A549 (cell line): ENCODE measurements at regions not wholly inside any gene's neighbourhood (a gene's known extent, or its start where the extent isn't known, plus 50 kb on each side); places are given as distances from the start of the nearest gene placed in this dataset.

Experiments used
- ATAC-seq, 2 experiments: fragments of 200-7000 bp in 1 of 2; fragments of >200 bp in 1 of 2; cut with Nextera tagmentation in 1 of 2; cut with Tn5 transposase in 1 of 2; 3 replicates each; pipeline versions ENCODE4 v1.8.0 to v1.9.1; 2018 to 2020; ENCODE audit warnings: mild to moderate bottlenecking in 1 of 2, moderate library complexity in 1 of 2
- CTCF ChIA-PET: fragments of 300-600 bp; sonication (Branson Sonifier 250); formaldehyde crosslinking; extraction: SDS; loops from one replicate; lab custom pipeline; 2021; ENCODE audit warnings: antibody characterized with exemption, inconsistent platforms; lab: Yijun Ruan, JAX
- POLR2A ChIA-PET: fragments of 350-600 bp; formaldehyde crosslinking; extraction: SDS; loops from one replicate; lab custom pipeline; 2021; ENCODE audit warnings: antibody characterized with exemption, inconsistent platforms; lab: Yijun Ruan, JAX
- DNase-seq, 2 experiments: peaks; one replicate each; pipeline versions ENCODE4 v3.0.0 to v3.0.0-alpha.2; 2011 to 2016; ENCODE audit warnings: low read depth in 1 of 2, low spot score in 1 of 2
- FAIRE-seq: peaks from 2 replicates; lab custom pipeline; 2011; peaks lifted over from hg19 to GRCh38; lab: Jason Lieb, UNC
- H3K27ac ChIP-seq, 2 experiments: fragments of >200 bp; sonication (Bioruptor Twin); formaldehyde crosslinking; 3 replicates each; pipeline ENCODE4 v1.5.1; 2016 to 2017
- H3K4me1 ChIP-seq: fragments of >200 bp; sonication (Bioruptor Twin); formaldehyde crosslinking; 3 replicates; pipeline ENCODE4 v1.6.1; 2016
- H3K4me2 ChIP-seq: fragments of >200 bp; sonication (Bioruptor Twin); formaldehyde crosslinking; 3 replicates; pipeline ENCODE4 v1.6.1; 2016
- H3K4me3 ChIP-seq: fragments of >200 bp; sonication (Bioruptor Twin); formaldehyde crosslinking; 3 replicates; pipeline ENCODE4 v1.5.1; 2016
- H3K9me3 ChIP-seq: fragments of >200 bp; sonication (Bioruptor Twin); formaldehyde crosslinking; 3 replicates; pipeline ENCODE4 v1.6.1; 2016
- BHLHE40 ChIP-seq: IDR thresholded peaks from 2 replicates; pipeline ENCODE4 v1.6.1; 2012; ENCODE audit warnings: low read depth, low read length, inconsistent platforms
- CBX8 ChIP-seq: fragments of 200-600 bp; sonication (generic); IDR thresholded peaks from 2 replicates; pipeline ENCODE4 v1.6.1; 2016
- CHD2 ChIP-seq: fragments of 150-350 bp; IDR thresholded peaks from 2 replicates; pipeline ENCODE4 v1.6.1; 2014; ENCODE audit warnings: low read length; ENCODE audit not compliant: partially characterized antibody
- CHD4 ChIP-seq: fragments of 200-600 bp; sonication (generic); IDR thresholded peaks from 2 replicates; pipeline ENCODE4 v1.6.1; 2016; ENCODE audit warnings: antibody characterized with exemption, mild to moderate bottlenecking, borderline replicate concordance
- EHF ChIP-seq: fragments of 250-450 bp; sonication (Bioruptor Pico); IDR thresholded peaks from 2 replicates; pipeline ENCODE4 v1.5.0; 2020; ENCODE audit warnings: mild to moderate bottlenecking
- EP300 ChIP-seq, 2 experiments: fragments of >200 bp; sonication (Bioruptor Twin); formaldehyde crosslinking; IDR thresholded peaks; 2 replicates in 1 of 2; 3 replicates in 1 of 2; pipeline ENCODE4 v1.6.1; 2016 to 2017
- FOSB ChIP-seq: fragments of 250-450 bp; sonication (Bioruptor Pico); IDR thresholded peaks from 2 replicates; pipeline ENCODE4 v1.5.0; 2020; ENCODE audit warnings: mild to moderate bottlenecking, moderate library complexity
- FOSL2 ChIP-seq, 2 experiments: fragments of 450-650 bp in 1 of 2; fragments of >200 bp in 1 of 2; sonication (Bioruptor Twin) in 1 of 2; formaldehyde crosslinking; IDR thresholded peaks; 2 replicates each; pipeline versions ENCODE4 v1.5.0 to v1.6.1; 2016 to 2020; ENCODE audit warnings: mild to moderate bottlenecking in 1 of 2, moderate library complexity in 1 of 2
- FOXS1 ChIP-seq: fragments of 250-450 bp; sonication (Bioruptor Pico); IDR thresholded peaks from 2 replicates; pipeline ENCODE4 v1.5.0; 2020; ENCODE audit warnings: mild to moderate bottlenecking, moderate library complexity
- GATA3 ChIP-seq: IDR thresholded peaks from 2 replicates; pipeline ENCODE4 v1.6.1; 2012; ENCODE audit warnings: borderline replicate concordance
- HDAC2 ChIP-seq: fragments of 200-600 bp; sonication (generic); IDR thresholded peaks from 2 replicates; pipeline ENCODE4 v1.6.1; 2016
- HOXA7 ChIP-seq: fragments of 250-450 bp; sonication (Bioruptor Pico); IDR thresholded peaks from 2 replicates; pipeline ENCODE4 v1.5.0; 2020; ENCODE audit warnings: mild to moderate bottlenecking, moderate library complexity
- HOXB5 ChIP-seq: fragments of 250-450 bp; sonication (Bioruptor Pico); IDR thresholded peaks from 2 replicates; pipeline ENCODE4 v1.5.0; 2020; ENCODE audit warnings: mild to moderate bottlenecking, moderate library complexity
- KDM1A ChIP-seq: fragments of 200-600 bp; sonication (generic); IDR thresholded peaks from 2 replicates; pipeline ENCODE4 v1.6.1; 2016; ENCODE audit warnings: low read depth, mild to moderate bottlenecking
- KDM5A ChIP-seq: fragments of 200-600 bp; sonication (generic); IDR thresholded peaks from 2 replicates; pipeline ENCODE4 v1.6.1; 2016; ENCODE audit warnings: antibody characterized with exemption, mild to moderate bottlenecking
- MAX ChIP-seq: IDR thresholded peaks from 2 replicates; pipeline ENCODE4 v1.6.1; 2012
- MAZ ChIP-seq: fragments of 150-350 bp; IDR thresholded peaks from 2 replicates; pipeline ENCODE4 v1.6.1; 2014; ENCODE audit warnings: antibody characterized with exemption, low read depth, low read length, borderline replicate concordance
- MYC ChIP-seq: IDR thresholded peaks from 2 replicates; pipeline ENCODE4 v1.6.1; 2012; ENCODE audit warnings: mild to moderate bottlenecking, inconsistent platforms, low read length, improper control_type of control experiment, borderline replicate concordance
- NPAS2 ChIP-seq: fragments of 250-450 bp; sonication (Bioruptor Pico); IDR thresholded peaks from 2 replicates; pipeline ENCODE4 v1.8.0; 2022; ENCODE audit warnings: mild to moderate bottlenecking, moderate library complexity, borderline replicate concordance
- NR3C1 ChIP-seq: fragments of >200 bp; sonication (Bioruptor Twin); formaldehyde crosslinking; IDR thresholded peaks from 3 replicates; pipeline ENCODE4 v1.6.1; 2017
- POLR2AphosphoS2 ChIP-seq: conservative IDR thresholded peaks from 2 replicates; pipeline ENCODE4 v1.6.1; 2012; ENCODE audit warnings: low read length, improper control_type of control experiment, inconsistent platforms
- RAD21 ChIP-seq, 2 experiments: fragments of >200 bp in 1 of 2; sonication (Bioruptor Twin) in 1 of 2; formaldehyde crosslinking in 1 of 2; IDR thresholded peaks in 1 of 2; conservative IDR thresholded peaks in 1 of 2; 2 replicates in 1 of 2; 3 replicates in 1 of 2; pipeline ENCODE4 v1.6.1; 2012 to 2018; ENCODE audit warnings: inconsistent platforms in 1 of 2
- RARB ChIP-seq: fragments of 250-450 bp; sonication (Bioruptor Pico); IDR thresholded peaks from 2 replicates; pipeline ENCODE4 v1.8.0; 2021; ENCODE audit warnings: mild to moderate bottlenecking, moderate library complexity
- TFCP2L1 ChIP-seq: fragments of 250-450 bp; sonication (Bioruptor Pico); IDR thresholded peaks from 2 replicates; pipeline ENCODE4 v1.5.0; 2021; ENCODE audit warnings: mild to moderate bottlenecking
- ZFP36 ChIP-seq: fragments of 450-650 bp; IDR thresholded peaks from 2 replicates; pipeline ENCODE4 v1.6.1; 2014; ENCODE audit warnings: borderline replicate concordance; ENCODE audit not compliant: partially characterized antibody
- ZNF302 ChIP-seq: fragments of 250-450 bp; sonication (Bioruptor Pico); IDR thresholded peaks from 2 replicates; pipeline ENCODE4 v1.9.0; 2021; ENCODE audit warnings: inconsistent platforms, mild to moderate bottlenecking, moderate library complexity
- ZSCAN20 ChIP-seq: fragments of 250-450 bp; sonication (Bioruptor Pico); IDR thresholded peaks from 2 replicates; pipeline ENCODE4 v1.8.0; 2022; ENCODE audit warnings: mild to moderate bottlenecking, moderate library complexity
- WGBS: methylation state at CpG from one replicate; pipeline ENCODE4 v1.1.6; 2017; ENCODE audit errors: missing lambda C conversion rate; 5-methylcytosine and 5-hydroxymethylcytosine counted together
- TF ChIP-seq, protein P1 (sequence below): fragments of >200 bp; sonication (Bioruptor Twin); formaldehyde crosslinking; IDR thresholded peaks from 2 replicates; pipeline ENCODE4 v1.6.1; 2016
- TF ChIP-seq, protein P2 (sequence below): fragments of 200-600 bp; sonication (generic); IDR thresholded peaks from 2 replicates; pipeline ENCODE4 v1.6.1; 2016; ENCODE audit warnings: antibody characterized with exemption, mild to moderate bottlenecking, moderate library complexity

GRCh38 chr22:47571616-47572015, 809.2 kb downstream of the TBC1D22A start:
- WGBS = no CpG with 5 or more reads among the region's 5 CpGs
- Histone ChIP-seq H3K4me2 (no peak overlapping the region), H3K27ac (no peak overlapping the region), H3K9me3 (no peaks in the 10 kb centered on the region), H3K4me1 (no peaks in the 10 kb centered on the region), H3K4me3 (no peak overlapping the region)
- no peak for DNase-seq
- ChIA-PET CTCF (no interaction called here), POLR2A (no interaction called here)
- FAIRE-seq = no peak
- no peak for ATAC-seq
- TF ChIP-seq MAZ = no peak
- TF ChIP-seq, protein P1, sequence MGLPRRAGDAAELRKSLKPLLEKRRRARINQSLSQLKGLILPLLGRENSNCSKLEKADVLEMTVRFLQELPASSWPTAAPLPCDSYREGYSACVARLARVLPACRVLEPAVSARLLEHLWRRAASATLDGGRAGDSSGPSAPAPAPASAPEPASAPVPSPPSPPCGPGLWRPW = no peak
- no peak for TF ChIP-seq EHF
- TF ChIP-seq RARB = no peak
- TF ChIP-seq HOXA7 = no peak
- TF ChIP-seq MYC = no peak
- TF ChIP-seq FOSL2 (IDR thresholded peaks at IDR 0.05) = no peak
- no peak for TF ChIP-seq FOSL2 (CRISPR knock-in tag; IDR thresholded peaks at IDR 0.05)
- no peak for TF ChIP-seq NR3C1
- TF ChIP-seq KDM5A = no peak
- TF ChIP-seq BHLHE40 = no peak
- no peak for TF ChIP-seq MAX
- TF ChIP-seq HOXB5 (CRISPR knock-in tag) = no peak
- no peak for TF ChIP-seq NPAS2 (CRISPR knock-in tag)
- TF ChIP-seq CHD4 = no peak
- TF ChIP-seq CHD2 = no peak
- TF ChIP-seq ZFP36 = no peak
- no peak for TF ChIP-seq CBX8
- TF ChIP-seq KDM1A = no peak
- TF ChIP-seq, protein P2, sequence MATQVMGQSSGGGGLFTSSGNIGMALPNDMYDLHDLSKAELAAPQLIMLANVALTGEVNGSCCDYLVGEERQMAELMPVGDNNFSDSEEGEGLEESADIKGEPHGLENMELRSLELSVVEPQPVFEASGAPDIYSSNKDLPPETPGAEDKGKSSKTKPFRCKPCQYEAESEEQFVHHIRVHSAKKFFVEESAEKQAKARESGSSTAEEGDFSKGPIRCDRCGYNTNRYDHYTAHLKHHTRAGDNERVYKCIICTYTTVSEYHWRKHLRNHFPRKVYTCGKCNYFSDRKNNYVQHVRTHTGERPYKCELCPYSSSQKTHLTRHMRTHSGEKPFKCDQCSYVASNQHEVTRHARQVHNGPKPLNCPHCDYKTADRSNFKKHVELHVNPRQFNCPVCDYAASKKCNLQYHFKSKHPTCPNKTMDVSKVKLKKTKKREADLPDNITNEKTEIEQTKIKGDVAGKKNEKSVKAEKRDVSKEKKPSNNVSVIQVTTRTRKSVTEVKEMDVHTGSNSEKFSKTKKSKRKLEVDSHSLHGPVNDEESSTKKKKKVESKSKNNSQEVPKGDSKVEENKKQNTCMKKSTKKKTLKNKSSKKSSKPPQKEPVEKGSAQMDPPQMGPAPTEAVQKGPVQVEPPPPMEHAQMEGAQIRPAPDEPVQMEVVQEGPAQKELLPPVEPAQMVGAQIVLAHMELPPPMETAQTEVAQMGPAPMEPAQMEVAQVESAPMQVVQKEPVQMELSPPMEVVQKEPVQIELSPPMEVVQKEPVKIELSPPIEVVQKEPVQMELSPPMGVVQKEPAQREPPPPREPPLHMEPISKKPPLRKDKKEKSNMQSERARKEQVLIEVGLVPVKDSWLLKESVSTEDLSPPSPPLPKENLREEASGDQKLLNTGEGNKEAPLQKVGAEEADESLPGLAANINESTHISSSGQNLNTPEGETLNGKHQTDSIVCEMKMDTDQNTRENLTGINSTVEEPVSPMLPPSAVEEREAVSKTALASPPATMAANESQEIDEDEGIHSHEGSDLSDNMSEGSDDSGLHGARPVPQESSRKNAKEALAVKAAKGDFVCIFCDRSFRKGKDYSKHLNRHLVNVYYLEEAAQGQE = no peak
- TF ChIP-seq POLR2AphosphoS2 = no peak

DNA sequence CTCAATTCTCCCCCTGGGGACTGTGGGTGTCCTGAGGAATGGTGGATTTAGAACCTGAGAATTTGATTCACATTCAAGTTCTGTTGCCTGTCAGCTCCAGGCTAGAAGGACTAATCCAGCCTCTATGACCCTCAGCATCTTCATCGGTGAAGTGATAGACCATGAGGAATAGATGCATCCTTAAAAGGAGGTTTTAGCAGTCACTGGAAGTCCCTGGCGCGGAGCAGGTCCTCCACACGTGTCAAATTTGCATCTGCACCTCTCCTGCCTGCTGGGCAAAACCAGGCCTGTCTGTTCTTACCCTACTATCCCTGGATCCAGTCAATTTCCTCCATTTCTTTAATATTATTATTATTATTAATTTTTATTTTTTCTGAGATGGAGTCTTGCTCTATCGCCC, 808.4 kb downstream of the TBC1D22A start:
- H3K9me3 ChIP-seq = no peaks in the 10 kb centered on the region
- no peak overlapping the region for H3K27ac ChIP-seq
- H3K4me2 ChIP-seq = no peak overlapping the region
- POLR2A ChIA-PET = no interaction called here
- no peaks in the 10 kb centered on the region for H3K4me1 ChIP-seq
- FAIRE-seq (no peak), ATAC-seq (no peak)
- no peak overlapping the region for H3K4me3 ChIP-seq
- TF ChIP-seq CHD4 = no peak
- TF ChIP-seq HOXA7 = no peak
- no peak for TF ChIP-seq RAD21 (conservative IDR thresholded peaks at IDR 0.05 in 1 of 2, IDR thresholded peaks at IDR 0.05 in 1 of 2)
- TF ChIP-seq HDAC2 = no peak
- TF ChIP-seq FOXS1 (CRISPR knock-in tag) = no peak
- no peak for TF ChIP-seq NPAS2 (CRISPR knock-in tag)
- TF ChIP-seq, all 56 proteins: peak for 0
- CTCF ChIA-PET = no interaction called here
- no peak for DNase-seq
- WGBS = 65% methylated on average over 5 of the region's 5 CpGs

DNA sequence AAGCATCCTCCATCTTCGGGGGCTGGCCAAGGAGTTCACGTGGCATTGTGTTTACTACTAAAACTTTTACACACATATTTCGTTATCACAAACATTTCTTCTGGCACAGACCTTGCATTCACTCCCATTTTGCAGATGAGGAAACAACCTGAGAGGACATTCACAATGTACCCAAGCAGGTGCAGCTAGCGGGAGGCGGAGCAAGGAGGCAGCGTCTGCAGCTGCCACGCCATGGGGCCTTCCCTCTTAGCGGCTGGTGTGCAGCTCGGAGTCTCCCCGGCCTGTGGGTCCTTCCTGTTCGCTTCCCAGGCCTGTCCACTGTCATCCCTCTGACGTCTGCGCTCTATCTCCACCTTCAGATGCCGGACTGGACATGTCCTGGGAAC, 807.8 kb downstream of the TBC1D22A start:
- TF ChIP-seq EHF (no peak), NPAS2 (CRISPR knock-in tag) (no peak), MAZ (no peak), EP300 (IDR thresholded peaks at IDR 0.05) (no peak), TFCP2L1 (CRISPR knock-in tag) (no peak), MAX (no peak), GATA3 (no peak), FOSB (CRISPR knock-in tag) (no peak), ZNF302 (no peak), ZSCAN20 (CRISPR knock-in tag) (no peak), RAD21 (conservative IDR thresholded peaks at IDR 0.05 in 1 of 2, IDR thresholded peaks at IDR 0.05 in 1 of 2) (no peak)
- TF ChIP-seq, protein P1 = no peak
- no peak overlapping the region for H3K4me3 ChIP-seq
- ChIA-PET CTCF (no interaction called here), POLR2A (no interaction called here)
- FAIRE-seq = no peak
- no peak for DNase-seq
- H3K4me1 ChIP-seq = no peaks in the 10 kb centered on the region
- H3K27ac ChIP-seq = no peak overlapping the region
- WGBS = 65% methylated on average over 14 of the region's 14 CpGs
- no peaks in the 10 kb centered on the region for H3K9me3 ChIP-seq
- no peak for ATAC-seq
- no peak overlapping the region for H3K4me2 ChIP-seq
